IgD-negative memory B cell (primary cell): ENCODE measurements at regions not wholly inside any gene's neighbourhood (a gene's known extent, or its start where the extent isn't known, plus 50 kb on each side); places are given as distances from the start of the nearest gene placed in this dataset.
"Not testable (repeated sequence)": the region's sequence is repeated elsewhere in the genome, so short reads cannot be mapped to it uniquely, and the experiment has no call there.

Experiments used
- H3K27ac Mint-ChIP-seq, 3 donors: one replicate each; pipeline ENCODE4 v1.8.0; 2020 to 2022; ENCODE audit warnings: mild to moderate bottlenecking in 3 of 3, mixed read lengths in 3 of 3, moderate library complexity in 1 of 3
- H3K27me3 Mint-ChIP-seq: one replicate; pipeline ENCODE4 v1.8.0; 2021; ENCODE audit warnings: mixed read lengths
- H3K36me3 Mint-ChIP-seq: one replicate; pipeline ENCODE4 v1.8.0; 2020; ENCODE audit warnings: mild to moderate bottlenecking, mixed read lengths
- H3K4me1 Mint-ChIP-seq, 3 donors: one replicate each; pipeline ENCODE4 v1.8.0; 2020 to 2022; ENCODE audit warnings: mixed read lengths in 3 of 3, mild to moderate bottlenecking in 1 of 3
- H3K4me3 Mint-ChIP-seq, 4 donors: one replicate each; pipeline ENCODE4 v1.8.0; 2020 to 2022; ENCODE audit warnings: mild to moderate bottlenecking in 4 of 4, mixed read lengths in 4 of 4, moderate library complexity in 3 of 4
- H3K9me3 Mint-ChIP-seq, 3 donors: one replicate each; pipeline ENCODE4 v1.8.0; 2020 to 2021; ENCODE audit warnings: mixed read lengths in 3 of 3, mild to moderate bottlenecking in 1 of 3

DNA sequence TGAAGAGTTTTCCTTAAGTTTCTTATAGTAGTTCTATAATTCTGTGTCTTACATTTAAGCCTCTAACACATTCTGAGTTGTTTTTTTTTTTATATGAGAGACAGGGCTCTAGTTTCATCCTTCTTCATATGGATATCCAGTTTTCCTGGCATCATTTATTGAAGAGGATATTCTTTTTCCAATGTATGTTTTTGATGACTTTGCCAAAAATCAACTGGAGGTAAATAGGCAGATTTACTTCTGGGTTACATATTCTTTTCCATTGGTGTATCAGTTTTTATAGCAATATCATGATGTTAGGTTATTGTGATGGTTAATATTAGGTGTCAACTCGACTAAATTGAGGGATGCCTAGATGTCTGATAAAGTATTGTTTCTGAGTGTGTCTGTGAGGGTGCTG, 650.7 kb upstream of the GRID2 start:
- peaks cover 2 to 5% (median 2%) of the 10 kb centered on the region in 3 donors for H3K9me3 Mint-ChIP-seq
- H3K4me3 Mint-ChIP-seq: no peak overlapping the region
- no peaks in the 10 kb centered on the region for H3K4me1 Mint-ChIP-seq
- H3K27ac Mint-ChIP-seq: no peak overlapping the region
- no peaks in the 10 kb centered on the region for H3K36me3 Mint-ChIP-seq
- H3K27me3 Mint-ChIP-seq: no peaks in the 10 kb centered on the region

GRCh38 chr4:91681091-91681490, 622.7 kb upstream of the GRID2 start:
- Mint-ChIP-seq H3K4me1 (no peaks in the 10 kb centered on the region), H3K36me3 (no peaks in the 10 kb centered on the region), H3K27ac (no peak overlapping the region), H3K27me3 (no peaks in the 10 kb centered on the region), H3K4me3 (no peak overlapping the region), H3K9me3 (peaks cover 0 to 3% (median 0%) of the 10 kb centered on the region in 3 donors)

DNA sequence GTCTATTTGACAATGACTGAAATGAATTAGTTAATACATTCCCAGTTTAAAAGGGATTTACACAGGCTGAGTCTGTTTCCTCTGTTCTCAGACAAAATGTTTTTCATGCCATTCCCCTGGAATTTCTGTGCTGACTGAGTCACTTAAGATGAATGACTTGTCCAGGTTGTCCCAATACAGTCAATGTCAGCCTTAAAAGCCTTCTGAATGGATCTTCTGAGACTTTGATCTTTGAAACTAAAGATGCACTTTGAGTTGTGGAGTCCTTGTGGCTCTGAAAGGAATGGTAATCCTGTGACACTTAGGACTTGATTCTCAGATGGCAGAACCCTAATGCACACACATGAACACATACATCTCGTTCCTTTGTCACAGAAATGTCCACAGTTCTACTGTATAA, 622.2 kb upstream of the GRID2 start:
- Mint-ChIP-seq H3K36me3 (no peaks in the 10 kb centered on the region), H3K9me3 (peaks cover 0 to 3% (median 0%) of the 10 kb centered on the region in 3 donors), H3K4me1 (no peaks in the 10 kb centered on the region), H3K27me3 (no peaks in the 10 kb centered on the region), H3K27ac (no peak overlapping the region), H3K4me3 (no peak overlapping the region)

DNA sequence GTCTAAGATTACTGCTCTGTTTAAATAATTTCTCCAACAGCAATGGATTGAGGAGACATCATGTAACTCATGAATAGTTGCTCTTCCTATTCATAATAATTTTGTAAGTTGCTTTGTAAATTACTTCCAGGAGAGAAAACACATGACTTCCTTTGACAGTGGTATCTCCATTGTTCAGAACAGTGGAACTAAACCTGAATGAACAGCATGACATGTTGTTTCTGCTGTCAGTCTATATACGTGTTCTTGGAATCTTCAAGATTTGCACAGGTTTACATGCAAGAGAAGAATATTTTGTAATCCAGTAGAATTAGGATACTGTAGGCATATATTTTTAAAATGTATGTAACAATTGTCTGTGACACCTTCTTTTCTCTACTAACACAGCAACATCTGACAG, 618.8 kb upstream of the GRID2 start:
- Mint-ChIP-seq H3K27me3 (no peaks in the 10 kb centered on the region), H3K9me3 (no peaks in the 10 kb centered on the region), H3K4me3 (no peak overlapping the region), H3K36me3 (no peaks in the 10 kb centered on the region), H3K4me1 (no peaks in the 10 kb centered on the region), H3K27ac (no peak overlapping the region)

- Mint-ChIP-seq H3K27me3 (no peaks in the 10 kb centered on the region), H3K4me1 (no peaks in the 10 kb centered on the region), H3K36me3 (peaks cover 2% of the 10 kb centered on the region), H3K4me3 (no peak overlapping the region), H3K9me3 (peaks cover 0 to 3% (median 2%) of the 10 kb centered on the region in 3 donors), H3K27ac (no peak overlapping the region)
Measured at GRCh38 chr4:91688413-91688812, 615.4 kb upstream of the GRID2 start.

DNA sequence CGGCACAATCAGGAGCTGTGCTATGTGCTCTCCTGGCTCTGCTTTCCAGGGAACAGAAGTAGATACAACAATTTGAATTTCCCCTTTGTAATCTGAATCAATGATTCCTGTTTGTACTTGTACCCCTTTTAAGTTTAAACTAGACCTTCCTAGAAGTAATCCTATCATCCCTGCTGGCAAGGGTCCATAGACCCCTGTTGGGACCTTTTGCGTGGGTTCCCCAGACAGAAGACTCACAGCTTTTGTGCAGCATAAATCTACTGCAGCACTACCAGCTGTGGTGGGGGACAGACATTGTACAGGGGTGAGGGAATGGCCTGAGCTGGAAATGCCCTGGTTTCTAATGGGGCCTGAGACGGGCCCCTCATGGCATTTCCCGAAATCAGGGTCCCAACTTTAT, 604.1 kb upstream of the GRID2 start:
- not testable (repeated sequence) for H3K4me3 Mint-ChIP-seq

GRCh38 chr4:91729851-91730250, 573.9 kb upstream of the GRID2 start:
- H3K4me3 Mint-ChIP-seq: no peak overlapping the region
- H3K9me3 Mint-ChIP-seq: no peaks in the 10 kb centered on the region
- H3K36me3 Mint-ChIP-seq: no peaks in the 10 kb centered on the region
- no peaks in the 10 kb centered on the region for H3K4me1 Mint-ChIP-seq
- H3K27me3 Mint-ChIP-seq: no peaks in the 10 kb centered on the region
- H3K27ac Mint-ChIP-seq: no peak overlapping the region

More for the DNA sequence above, 604.1 kb upstream of the GRID2 start:
- not testable (repeated sequence) for H3K27me3 Mint-ChIP-seq, H3K36me3 Mint-ChIP-seq, H3K27ac Mint-ChIP-seq, H3K4me1 Mint-ChIP-seq
- H3K9me3 Mint-ChIP-seq: peaks cover 2 to 12% (median 2%) of the 10 kb centered on the region in 3 donors

DNA sequence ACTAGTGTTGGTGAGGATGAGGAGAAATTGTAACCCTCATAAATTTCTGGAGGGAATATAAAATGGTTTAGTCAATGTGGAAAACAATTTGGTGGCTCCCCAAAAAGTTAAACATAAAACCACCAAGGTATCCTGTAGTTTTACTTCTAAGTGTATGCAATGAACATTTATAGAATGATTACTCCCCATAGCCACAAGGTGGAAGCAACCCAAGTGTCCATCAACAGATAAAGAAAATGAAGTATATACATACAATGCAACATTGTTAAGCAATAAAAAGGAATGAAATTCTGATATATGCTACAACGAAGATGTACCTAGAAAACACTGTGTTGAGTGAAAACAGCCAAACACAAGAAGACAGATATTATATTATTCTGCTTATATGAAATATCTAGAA, 569.1 kb upstream of the GRID2 start:
- Mint-ChIP-seq H3K27me3 (no peaks in the 10 kb centered on the region), H3K9me3 (no peaks in the 10 kb centered on the region), H3K4me1 (no peaks in the 10 kb centered on the region), H3K36me3 (no peaks in the 10 kb centered on the region), H3K27ac (no peak overlapping the region), H3K4me3 (no peak overlapping the region)

DNA sequence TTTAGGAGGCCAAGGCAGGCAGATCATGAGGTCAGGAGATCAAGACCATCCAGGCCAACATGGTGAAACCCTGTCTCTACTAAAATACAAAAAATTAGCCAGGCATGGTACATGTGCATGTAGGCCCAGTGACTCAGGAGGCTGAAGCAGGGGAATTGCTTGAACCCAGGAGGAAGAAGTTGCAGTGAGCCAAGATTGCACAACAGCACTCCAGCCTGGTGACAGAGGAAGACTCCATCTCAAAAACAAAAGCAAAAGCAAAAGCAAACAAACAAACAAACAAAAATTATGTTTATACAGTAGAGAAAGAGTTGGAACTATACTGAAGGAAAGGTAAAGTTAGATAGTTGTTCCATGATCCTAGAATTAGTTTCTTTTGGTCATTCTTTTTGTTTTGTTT, 564.9 kb upstream of the GRID2 start:
- H3K4me1 Mint-ChIP-seq, H3K27me3 Mint-ChIP-seq, H3K36me3 Mint-ChIP-seq, H3K4me3 Mint-ChIP-seq, H3K9me3 Mint-ChIP-seq, H3K27ac Mint-ChIP-seq: not testable (repeated sequence)

DNA sequence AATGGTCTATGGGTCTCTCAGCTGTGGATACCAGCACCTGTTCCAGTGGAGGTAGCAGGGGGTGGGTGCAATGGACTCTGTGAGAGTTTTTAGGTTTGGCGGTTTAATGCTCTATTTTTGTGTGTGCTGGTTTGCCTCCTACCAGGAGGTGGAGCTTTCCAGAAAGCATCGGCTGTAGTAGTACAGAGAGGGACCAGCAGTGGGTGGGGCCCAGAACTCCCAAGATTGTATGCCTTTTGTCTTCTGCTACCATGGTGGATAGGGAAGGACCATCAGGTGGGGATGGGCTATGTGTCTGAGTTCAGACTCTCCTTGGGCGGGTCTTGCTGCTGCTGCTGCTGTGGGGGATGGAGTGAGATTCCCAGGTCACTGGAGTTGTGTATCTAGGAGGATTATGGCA, 557.2 kb upstream of the GRID2 start:
- H3K4me3 Mint-ChIP-seq: no peak overlapping the region
- no peak overlapping the region for H3K27ac Mint-ChIP-seq
- H3K27me3 Mint-ChIP-seq: no peaks in the 10 kb centered on the region
- peaks cover 2% of the 10 kb centered on the region for H3K36me3 Mint-ChIP-seq
- no peaks in the 10 kb centered on the region for H3K4me1 Mint-ChIP-seq
- H3K9me3 Mint-ChIP-seq: peaks cover 5 to 9% (median 8%) of the 10 kb centered on the region in 3 donors

DNA sequence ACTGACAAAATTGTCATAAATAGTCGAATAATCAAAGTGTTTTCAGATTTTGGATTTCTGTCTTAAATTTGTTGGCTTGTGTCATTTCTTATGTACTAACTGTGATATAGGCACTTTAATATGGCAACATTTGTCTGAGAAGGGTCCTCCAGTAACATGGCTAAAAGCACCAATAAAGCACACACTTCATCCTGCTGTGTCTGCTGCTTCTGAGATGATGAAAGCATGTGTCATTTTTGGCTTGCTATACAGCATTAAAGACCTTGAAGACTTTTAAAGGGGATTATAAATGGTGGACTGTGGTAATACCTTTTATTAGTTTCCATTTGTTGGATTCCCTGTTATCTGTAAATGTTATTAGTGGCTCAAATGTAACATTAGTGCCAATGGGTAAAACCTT, 551.8 kb upstream of the GRID2 start:
- H3K27ac Mint-ChIP-seq: no peak overlapping the region
- no peaks in the 10 kb centered on the region for H3K27me3 Mint-ChIP-seq
- H3K36me3 Mint-ChIP-seq: peaks cover 2% of the 10 kb centered on the region
- peaks cover 2 to 16% (median 4%) of the 10 kb centered on the region in 3 donors for H3K9me3 Mint-ChIP-seq
- H3K4me1 Mint-ChIP-seq: no peaks in the 10 kb centered on the region
- H3K4me3 Mint-ChIP-seq: no peak overlapping the region

- no peak overlapping the region for H3K4me3 Mint-ChIP-seq
- no peaks in the 10 kb centered on the region for H3K27me3 Mint-ChIP-seq
- H3K36me3 Mint-ChIP-seq: peaks cover 2% of the 10 kb centered on the region
- H3K4me1 Mint-ChIP-seq: no peaks in the 10 kb centered on the region
- no peak overlapping the region for H3K27ac Mint-ChIP-seq
- H3K9me3 Mint-ChIP-seq: peaks cover 2 to 22% (median 4%) of the 10 kb centered on the region in 3 donors
Measured at GRCh38 chr4:91754716-91755115, 549.0 kb upstream of the GRID2 start.

DNA sequence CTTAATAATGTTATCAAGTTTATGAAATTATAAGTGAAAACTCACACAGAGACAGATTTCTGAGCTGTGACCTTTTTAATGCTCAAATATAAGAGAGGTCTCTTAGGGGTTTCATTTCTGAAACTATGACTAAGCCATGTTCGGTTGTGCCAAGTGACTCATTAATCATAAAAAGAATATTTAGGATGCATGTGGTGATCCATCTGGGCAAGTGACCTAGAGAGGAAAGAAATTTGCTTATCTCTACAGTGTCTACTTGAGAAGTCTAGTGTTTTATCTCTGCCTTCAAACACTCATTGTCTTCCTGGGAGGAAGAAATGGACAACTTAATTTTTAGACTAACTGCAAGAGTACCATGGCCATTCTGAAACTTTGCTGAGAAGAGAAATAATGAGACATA, 545.3 kb upstream of the GRID2 start:
- no peak overlapping the region for H3K27ac Mint-ChIP-seq
- H3K9me3 Mint-ChIP-seq: peaks cover 0 to 14% (median 0%) of the 10 kb centered on the region in 3 donors
- no peak overlapping the region for H3K4me3 Mint-ChIP-seq
- no peaks in the 10 kb centered on the region for H3K27me3 Mint-ChIP-seq
- H3K36me3 Mint-ChIP-seq: no peaks in the 10 kb centered on the region
- no peaks in the 10 kb centered on the region for H3K4me1 Mint-ChIP-seq

GRCh38 chr4:91764085-91764484, 539.7 kb upstream of the GRID2 start:
- Mint-ChIP-seq H3K4me3 (no peak overlapping the region), H3K27me3 (no peaks in the 10 kb centered on the region), H3K36me3 (no peaks in the 10 kb centered on the region)

GRCh38 chr4:91769912-91770311, 533.9 kb upstream of the GRID2 start:
- Mint-ChIP-seq H3K36me3 (no peaks in the 10 kb centered on the region), H3K4me3 (no peak overlapping the region), H3K27ac (no peak overlapping the region), H3K27me3 (no peaks in the 10 kb centered on the region), H3K9me3 (peaks cover 0 to 28% (median 8%) of the 10 kb centered on the region in 3 donors), H3K4me1 (no peaks in the 10 kb centered on the region)

More at GRCh38 chr4:91764085-91764484, 539.7 kb upstream of the GRID2 start:
- Mint-ChIP-seq H3K9me3 (peaks cover 0 to 4% (median 0%) of the 10 kb centered on the region in 3 donors), H3K27ac (peak overlapping the region in 1 of 3 donors; percentile 35), H3K4me1 (no peaks in the 10 kb centered on the region)

DNA sequence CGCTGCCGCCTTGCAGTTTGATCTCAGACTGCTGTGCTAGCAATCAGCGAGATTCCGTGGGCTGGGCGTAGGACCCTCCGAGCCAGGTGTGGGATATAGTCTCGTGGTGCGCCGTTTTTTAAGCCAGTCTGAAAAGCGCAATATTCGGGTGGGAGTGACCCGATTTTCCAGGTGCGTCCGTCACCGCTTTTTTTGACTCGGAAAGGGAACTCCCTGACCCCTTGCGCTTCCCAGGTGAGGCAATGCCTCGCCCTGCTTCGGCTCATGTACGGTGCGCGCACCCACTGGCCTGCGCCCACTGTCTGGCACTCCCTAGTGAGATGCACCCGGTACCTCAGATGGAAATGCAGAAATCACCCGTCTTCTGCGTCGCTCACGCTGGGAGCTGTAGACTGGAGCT, 512.1 kb upstream of the GRID2 start:
- not testable (repeated sequence) for H3K4me1 Mint-ChIP-seq, H3K36me3 Mint-ChIP-seq, H3K9me3 Mint-ChIP-seq, H3K27me3 Mint-ChIP-seq, H3K27ac Mint-ChIP-seq, H3K4me3 Mint-ChIP-seq

GRCh38 chr4:91795947-91796346, 507.8 kb upstream of the GRID2 start:
- Mint-ChIP-seq H3K27me3 (no peaks in the 10 kb centered on the region), H3K4me3 (no peak overlapping the region), H3K9me3 (peaks cover 2 to 10% (median 3%) of the 10 kb centered on the region in 3 donors), H3K36me3 (no peaks in the 10 kb centered on the region), H3K27ac (no peak overlapping the region), H3K4me1 (no peaks in the 10 kb centered on the region)
